ENCODE measurements at regions not wholly inside any gene's neighbourhood (a gene's known extent, or its start where the extent isn't known, plus 50 kb on each side); places are given as distances from the start of the nearest gene placed in this dataset.

GRCh38 chr1:157367870-157368269, 184.4 kb downstream of the FCRL5 start:
- H3K27ac ChIP-seq (ENCODE audit: low read depth, low read length), result no peak overlapping the region
- no peak overlapping the region for H3K9ac ChIP-seq (ENCODE audit: extremely low read depth, low read length, poor library complexity, severe bottlenecking)
- H3K27me3 ChIP-seq (ENCODE audit: control insufficient read depth, insufficient read depth, low read length, poor library complexity, severe bottlenecking), result no peaks in the 10 kb centered on the region
- H3K36me3 ChIP-seq (ENCODE audit: control insufficient read depth, insufficient read depth, low read length), result no peaks in the 10 kb centered on the region
- H3K4me1 ChIP-seq (ENCODE audit: control insufficient read depth, insufficient read depth, low read length), result peaks cover 5% of the 10 kb centered on the region
- Mint-ChIP-seq H3K4me1 (peaks cover 8% of the 10 kb centered on the region), H3K27ac (no peak overlapping the region), H3K36me3 (ENCODE audit: low read depth) (no peaks in the 10 kb centered on the region), H3K9me3 (no peaks in the 10 kb centered on the region), H3K4me3 (no peak overlapping the region), H3K27me3 (ENCODE audit: insufficient read depth) (no peaks in the 10 kb centered on the region)
- no peak overlapping the region for H3K4me3 ChIP-seq (ENCODE audit: low read length)
- no peak for DNase-seq
- H3K9me3 ChIP-seq (ENCODE audit: control insufficient read depth, low read length), result no peaks in the 10 kb centered on the region
- TF ChIP-seq CTCF (conservative IDR thresholded peaks at IDR 0.05), result no peak

- Histone ChIP-seq H3K9me3 (ENCODE audit: control insufficient read depth, low read length) (no peaks in the 10 kb centered on the region), H3K4me3 (ENCODE audit: low read length) (no peak overlapping the region), H3K27ac (ENCODE audit: low read depth, low read length) (no peak overlapping the region), H3K9ac (ENCODE audit: extremely low read depth, low read length, poor library complexity, severe bottlenecking) (no peak overlapping the region), H3K4me1 (ENCODE audit: control insufficient read depth, insufficient read depth, low read length) (peaks cover 5% of the 10 kb centered on the region), H3K36me3 (ENCODE audit: control insufficient read depth, insufficient read depth, low read length) (no peaks in the 10 kb centered on the region), H3K27me3 (ENCODE audit: control insufficient read depth, insufficient read depth, low read length, poor library complexity, severe bottlenecking) (no peaks in the 10 kb centered on the region)
- WGBS, 2 experiments (ENCODE audit: insufficient coverage in 1 of 2, insufficient read length in 1 of 2), result 75 to 95% methylated on average over 1 to 3 of the region's 3 CpGs
- Mint-ChIP-seq H3K27ac (no peak overlapping the region), H3K27me3 (ENCODE audit: insufficient read depth) (no peaks in the 10 kb centered on the region), H3K9me3 (no peaks in the 10 kb centered on the region), H3K4me1 (peaks cover 6% of the 10 kb centered on the region), H3K36me3 (ENCODE audit: low read depth) (no peaks in the 10 kb centered on the region), H3K4me3 (no peak overlapping the region)
- DNase-seq, result no peak
- TF ChIP-seq CTCF (conservative IDR thresholded peaks at IDR 0.05), result no peak
Measured at GRCh38 chr1:157367091-157367739, 185.1 kb downstream of the FCRL5 start.

DNA sequence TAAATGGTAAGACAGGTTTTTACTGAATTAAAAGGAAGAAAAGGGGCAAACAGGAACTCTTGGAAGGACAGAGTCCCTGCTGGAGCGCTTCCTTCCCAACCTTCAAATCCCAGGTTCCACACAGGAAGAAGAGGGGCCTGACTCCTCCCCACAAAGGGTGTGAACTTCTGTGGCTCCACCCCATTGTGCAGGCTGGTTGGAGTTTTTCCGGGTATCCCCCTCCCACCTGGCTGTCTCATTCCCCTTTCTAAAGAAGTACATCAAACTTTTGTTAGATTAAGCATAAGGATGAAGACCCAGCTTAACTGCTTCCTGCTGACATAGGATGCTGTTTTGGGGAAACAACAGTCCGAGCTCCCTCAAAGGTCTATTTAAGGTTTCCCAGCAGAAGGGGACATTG, 187.7 kb downstream of the FCRL5 start:
- H3K27ac Mint-ChIP-seq, result no peak overlapping the region
- H3K36me3 Mint-ChIP-seq (ENCODE audit: low read depth), result no peaks in the 10 kb centered on the region
- Histone ChIP-seq H3K9me3 (ENCODE audit: control insufficient read depth, low read length) (no peaks in the 10 kb centered on the region), H3K9ac (ENCODE audit: extremely low read depth, low read length, poor library complexity, severe bottlenecking) (no peak overlapping the region), H3K27ac (ENCODE audit: low read depth, low read length) (no peak overlapping the region), H3K36me3 (ENCODE audit: control insufficient read depth, insufficient read depth, low read length) (no peaks in the 10 kb centered on the region), H3K4me1 (ENCODE audit: control insufficient read depth, insufficient read depth, low read length) (no peaks in the 10 kb centered on the region), H3K4me3 (ENCODE audit: low read length) (no peak overlapping the region), H3K27me3 (ENCODE audit: control insufficient read depth, insufficient read depth, low read length, poor library complexity, severe bottlenecking) (no peaks in the 10 kb centered on the region)
- no peaks in the 10 kb centered on the region for H3K27me3 Mint-ChIP-seq (ENCODE audit: insufficient read depth)
- H3K4me1 Mint-ChIP-seq, result peaks cover 3% of the 10 kb centered on the region
- WGBS, 2 experiments (ENCODE audit: insufficient coverage in 1 of 2, insufficient read length in 1 of 2), result 94% methylated on average over 3 of the region's 3 CpGs; no CpG with 5 or more reads in 1 of the 2 experiments
- no peak for DNase-seq
- H3K9me3 Mint-ChIP-seq, result no peaks in the 10 kb centered on the region
- no peak overlapping the region for H3K4me3 Mint-ChIP-seq
- TF ChIP-seq CTCF (conservative IDR thresholded peaks at IDR 0.05), result no peak

Data from endodermal cell (in vitro differentiated cells).